Panc1 (cell line): ENCODE measurements at regions not wholly inside any gene's neighbourhood (a gene's known extent, or its start where the extent isn't known, plus 50 kb on each side); places are given as distances from the start of the nearest gene placed in this dataset.

Source experiments
- POLR2AphosphoS5 ChIP-seq: IDR thresholded peaks from 2 replicates; pipeline ENCODE4 v1.6.1; 2012; ENCODE audit warnings: mild to moderate bottlenecking, low read depth, low read length, moderate library complexity
- SIN3A ChIP-seq: IDR thresholded peaks from 2 replicates; pipeline ENCODE4 v1.6.1; 2012; ENCODE audit warnings: low read depth, mild to moderate bottlenecking, low read length, moderate library complexity, borderline replicate concordance; ENCODE audit not compliant: insufficient read depth
- TCF7L2 ChIP-seq: IDR thresholded peaks from 2 replicates; pipeline ENCODE4 v1.6.1; 2011; ENCODE audit warnings: mild to moderate bottlenecking, low read depth, low read length, inconsistent platforms
- TF ChIP-seq, protein P1 (sequence below): fragments of 450-650 bp; IDR thresholded peaks from 2 replicates; pipeline ENCODE4 v1.5.1; 2017; ENCODE audit warnings: mild to moderate bottlenecking
- TF ChIP-seq, protein P2 (sequence below), 2 experiments: IDR thresholded peaks; 2 replicates each; pipeline ENCODE4 v1.6.1; 2011 to 2012; ENCODE audit warnings: low read depth in 2 of 2, control low read depth in 1 of 2, low read length in 1 of 2, mild to moderate bottlenecking in 1 of 2, moderate library complexity in 1 of 2; ENCODE audit not compliant: insufficient read depth in 1 of 2

- TF ChIP-seq, protein P1, sequence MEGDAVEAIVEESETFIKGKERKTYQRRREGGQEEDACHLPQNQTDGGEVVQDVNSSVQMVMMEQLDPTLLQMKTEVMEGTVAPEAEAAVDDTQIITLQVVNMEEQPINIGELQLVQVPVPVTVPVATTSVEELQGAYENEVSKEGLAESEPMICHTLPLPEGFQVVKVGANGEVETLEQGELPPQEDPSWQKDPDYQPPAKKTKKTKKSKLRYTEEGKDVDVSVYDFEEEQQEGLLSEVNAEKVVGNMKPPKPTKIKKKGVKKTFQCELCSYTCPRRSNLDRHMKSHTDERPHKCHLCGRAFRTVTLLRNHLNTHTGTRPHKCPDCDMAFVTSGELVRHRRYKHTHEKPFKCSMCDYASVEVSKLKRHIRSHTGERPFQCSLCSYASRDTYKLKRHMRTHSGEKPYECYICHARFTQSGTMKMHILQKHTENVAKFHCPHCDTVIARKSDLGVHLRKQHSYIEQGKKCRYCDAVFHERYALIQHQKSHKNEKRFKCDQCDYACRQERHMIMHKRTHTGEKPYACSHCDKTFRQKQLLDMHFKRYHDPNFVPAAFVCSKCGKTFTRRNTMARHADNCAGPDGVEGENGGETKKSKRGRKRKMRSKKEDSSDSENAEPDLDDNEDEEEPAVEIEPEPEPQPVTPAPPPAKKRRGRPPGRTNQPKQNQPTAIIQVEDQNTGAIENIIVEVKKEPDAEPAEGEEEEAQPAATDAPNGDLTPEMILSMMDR, result no peak
- TF ChIP-seq POLR2AphosphoS5 (no peak), TCF7L2 (no peak), SIN3A (no peak)
- TF ChIP-seq, protein P2, sequence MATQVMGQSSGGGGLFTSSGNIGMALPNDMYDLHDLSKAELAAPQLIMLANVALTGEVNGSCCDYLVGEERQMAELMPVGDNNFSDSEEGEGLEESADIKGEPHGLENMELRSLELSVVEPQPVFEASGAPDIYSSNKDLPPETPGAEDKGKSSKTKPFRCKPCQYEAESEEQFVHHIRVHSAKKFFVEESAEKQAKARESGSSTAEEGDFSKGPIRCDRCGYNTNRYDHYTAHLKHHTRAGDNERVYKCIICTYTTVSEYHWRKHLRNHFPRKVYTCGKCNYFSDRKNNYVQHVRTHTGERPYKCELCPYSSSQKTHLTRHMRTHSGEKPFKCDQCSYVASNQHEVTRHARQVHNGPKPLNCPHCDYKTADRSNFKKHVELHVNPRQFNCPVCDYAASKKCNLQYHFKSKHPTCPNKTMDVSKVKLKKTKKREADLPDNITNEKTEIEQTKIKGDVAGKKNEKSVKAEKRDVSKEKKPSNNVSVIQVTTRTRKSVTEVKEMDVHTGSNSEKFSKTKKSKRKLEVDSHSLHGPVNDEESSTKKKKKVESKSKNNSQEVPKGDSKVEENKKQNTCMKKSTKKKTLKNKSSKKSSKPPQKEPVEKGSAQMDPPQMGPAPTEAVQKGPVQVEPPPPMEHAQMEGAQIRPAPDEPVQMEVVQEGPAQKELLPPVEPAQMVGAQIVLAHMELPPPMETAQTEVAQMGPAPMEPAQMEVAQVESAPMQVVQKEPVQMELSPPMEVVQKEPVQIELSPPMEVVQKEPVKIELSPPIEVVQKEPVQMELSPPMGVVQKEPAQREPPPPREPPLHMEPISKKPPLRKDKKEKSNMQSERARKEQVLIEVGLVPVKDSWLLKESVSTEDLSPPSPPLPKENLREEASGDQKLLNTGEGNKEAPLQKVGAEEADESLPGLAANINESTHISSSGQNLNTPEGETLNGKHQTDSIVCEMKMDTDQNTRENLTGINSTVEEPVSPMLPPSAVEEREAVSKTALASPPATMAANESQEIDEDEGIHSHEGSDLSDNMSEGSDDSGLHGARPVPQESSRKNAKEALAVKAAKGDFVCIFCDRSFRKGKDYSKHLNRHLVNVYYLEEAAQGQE (IDR thresholded peaks at IDR 0.05; ENCODE audit: insufficient read depth in 1 of 2, low read depth in 2 of 2, low read length in 1 of 2), result no peak
Measured at GRCh38 chr5:2594701-2595100, 156.8 kb downstream of the IRX2 start.
